Daoy (cell line): ENCODE measurements at regions not wholly inside any gene's neighbourhood (a gene's known extent, or its start where the extent isn't known, plus 50 kb on each side); places are given as distances from the start of the nearest gene placed in this dataset.
"Not testable (repeated sequence)": the region's sequence is repeated elsewhere in the genome, so short reads cannot be mapped to it uniquely, and the experiment has no call there.

Experiments
- DNase-seq: peaks from one replicate; pipeline ENCODE4 v3.0.0-alpha.2; 2015; ENCODE audit warnings: low read depth

DNA sequence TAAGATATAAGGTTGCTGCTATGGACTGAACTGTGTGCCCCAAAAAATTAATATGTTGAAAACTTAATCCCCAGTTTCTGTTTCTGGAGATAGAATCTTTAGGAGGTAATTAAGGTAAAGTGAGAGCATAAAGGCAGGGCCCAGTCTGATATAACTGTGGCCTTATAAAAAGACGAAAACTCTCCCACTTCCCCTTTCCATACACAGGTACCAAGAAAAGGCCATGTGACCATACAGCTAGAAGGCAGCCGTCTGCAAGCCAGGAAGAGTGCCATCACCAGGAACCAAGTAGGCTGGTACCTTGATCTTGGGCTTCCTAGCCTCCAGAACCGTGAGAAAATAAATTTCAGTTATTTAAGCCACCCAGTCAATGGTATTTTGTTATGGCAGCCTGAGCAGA is 550.3 kb downstream of the SMARCA1 start:
- no peak for DNase-seq

DNA sequence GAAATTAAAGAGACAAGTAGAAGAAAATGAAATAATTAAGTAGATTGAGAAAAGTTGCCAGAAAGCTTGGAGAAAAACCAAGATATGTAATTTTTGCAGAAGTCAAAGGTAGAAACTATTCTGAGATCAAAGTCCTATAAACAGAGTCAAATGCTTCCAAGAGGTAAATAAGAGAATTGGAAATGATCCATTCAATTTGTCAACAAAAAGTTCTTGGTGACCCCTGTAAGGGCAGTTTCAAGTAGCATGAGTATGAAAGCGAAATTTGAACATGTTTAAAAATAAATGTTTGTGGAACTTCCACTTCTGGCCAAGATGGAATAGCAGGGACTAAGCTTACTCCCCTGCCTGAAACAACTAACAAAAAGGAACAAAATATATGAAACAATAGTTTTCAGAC is 562.0 kb downstream of the SMARCA1 start:
- no peak for DNase-seq

DNA sequence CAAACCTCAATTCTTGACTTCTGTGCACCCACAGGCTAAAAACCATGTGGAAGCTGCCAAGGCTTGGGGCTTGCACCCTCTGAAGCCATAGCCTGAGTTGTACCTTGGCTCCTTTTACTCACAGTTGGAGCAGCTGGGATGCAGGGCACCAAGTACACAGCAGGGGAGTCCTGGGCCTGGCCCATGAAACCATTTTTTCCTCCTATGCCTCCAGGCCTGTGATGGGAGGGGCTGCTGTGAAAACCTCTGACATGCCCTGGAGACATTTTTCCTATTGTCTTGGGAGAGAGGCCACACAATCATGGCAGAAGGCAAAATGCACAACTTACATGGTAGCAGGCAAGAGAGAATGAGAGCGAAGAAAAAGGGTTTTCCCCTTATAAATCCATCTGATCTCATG is 568.6 kb downstream of the SMARCA1 start:
- DNase-seq = not testable (repeated sequence)

DNA sequence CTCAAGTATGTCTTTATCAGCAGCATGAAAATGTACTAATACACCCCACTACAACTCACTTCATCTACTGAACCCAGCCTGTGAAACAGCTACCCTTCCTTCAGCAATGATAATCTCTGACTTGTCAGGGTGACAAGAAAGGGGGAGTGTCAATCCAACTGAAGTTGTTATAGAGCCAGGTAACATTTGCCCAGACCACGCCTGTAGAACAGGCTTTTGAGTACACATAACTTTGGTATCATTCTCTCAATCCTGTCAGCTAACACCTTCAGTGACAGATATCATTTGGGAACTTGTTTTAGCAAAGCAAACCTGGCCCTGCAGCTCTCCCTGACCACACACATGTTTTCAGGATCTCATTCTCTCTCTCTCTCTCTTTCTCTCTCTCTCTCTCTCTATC is 592.2 kb downstream of the SMARCA1 start:
- DNase-seq = no peak

DNA sequence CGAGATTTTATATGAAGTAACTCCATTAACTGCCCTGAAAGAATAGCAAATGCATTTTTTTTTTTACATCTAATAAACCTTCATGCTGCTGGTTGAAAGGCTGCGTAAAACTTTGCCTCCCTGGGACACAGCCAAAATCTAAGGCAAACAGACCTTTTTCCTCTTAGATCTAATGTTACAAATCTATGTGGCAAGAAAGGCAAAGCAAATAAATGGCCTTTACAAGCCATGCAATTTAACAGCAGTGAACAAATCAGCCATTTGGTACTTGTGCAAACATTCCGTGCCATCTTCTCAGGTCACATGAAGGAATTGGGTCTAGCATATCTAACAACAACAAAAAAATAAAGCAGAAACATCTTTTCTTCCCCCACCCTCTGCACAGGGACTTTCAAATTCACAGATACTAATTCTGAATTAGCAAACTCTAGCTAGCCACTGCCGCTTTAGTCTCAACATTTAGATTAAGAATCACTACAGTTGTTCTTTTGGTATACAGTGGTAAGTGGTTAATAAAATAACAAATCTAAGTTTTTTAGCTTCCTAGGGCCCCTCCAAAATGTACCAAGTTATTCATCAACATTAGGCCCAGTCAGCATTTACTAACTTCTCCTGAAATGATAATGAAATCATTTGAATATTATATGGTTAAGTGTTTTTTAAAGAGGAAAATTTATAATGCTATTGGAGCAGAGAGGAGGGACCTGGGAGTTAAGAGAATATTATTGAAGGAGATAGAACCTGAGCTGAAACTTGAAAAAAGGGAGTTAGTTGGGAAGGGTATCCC is 593.8 kb downstream of the SMARCA1 start:
- DNase-seq = no peak

DNA sequence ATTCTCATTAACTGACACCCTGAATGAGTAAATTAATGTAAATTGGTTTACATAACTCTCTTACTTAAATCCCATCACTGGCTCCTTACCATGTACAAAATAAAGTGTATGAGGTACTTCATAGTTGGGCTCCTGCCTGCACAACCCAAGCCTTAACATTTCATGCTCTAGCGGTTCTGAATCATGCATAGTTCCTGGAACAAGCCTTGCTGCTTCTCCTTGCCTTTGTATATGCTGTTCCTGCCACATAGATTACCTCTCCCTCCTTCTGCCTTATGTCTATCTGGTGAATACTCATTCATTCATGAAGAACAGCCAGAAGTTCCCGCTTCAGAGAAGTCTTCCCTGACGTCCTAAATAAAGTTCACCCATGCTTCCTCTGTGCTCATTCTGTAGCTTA is 594.7 kb downstream of the SMARCA1 start:
- no peak for DNase-seq

DNA sequence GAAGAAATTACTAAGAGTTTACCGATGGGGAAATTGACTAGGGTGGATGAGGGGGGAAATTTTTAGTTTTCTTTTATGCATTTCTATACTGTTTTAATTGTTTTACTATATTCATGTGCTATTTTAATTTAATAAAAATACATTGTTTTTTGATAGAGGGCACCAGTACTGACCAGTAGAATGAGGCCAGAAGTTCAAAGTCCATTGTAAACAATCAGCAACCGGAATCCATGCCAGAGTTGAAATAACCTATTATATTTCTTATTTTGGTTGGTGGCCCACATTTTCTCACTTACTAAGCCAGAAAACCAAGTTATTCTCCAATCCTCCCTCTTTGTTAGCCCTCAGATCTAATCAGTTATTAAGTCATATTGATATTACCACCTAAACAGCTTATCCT is 595.9 kb downstream of the SMARCA1 start:
- no peak for DNase-seq

DNA sequence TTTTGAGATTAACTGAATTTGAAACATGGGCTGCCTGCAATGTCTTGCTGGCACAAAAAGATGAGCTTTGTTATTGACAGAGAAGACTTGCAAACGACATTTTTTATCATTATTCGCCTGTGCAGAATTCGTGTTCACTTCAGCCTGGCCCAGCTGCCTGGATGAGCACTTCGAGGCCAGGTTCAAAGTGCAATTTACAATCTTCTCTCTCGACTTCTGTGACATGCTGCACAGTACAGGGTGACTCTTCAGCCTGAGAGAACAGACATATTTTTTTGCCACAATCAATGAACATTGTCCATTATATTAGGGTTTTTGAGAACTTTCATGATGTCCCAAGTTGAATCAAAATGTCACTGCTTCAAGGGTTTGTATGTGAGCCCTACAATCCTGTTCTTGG is 616.5 kb downstream of the SMARCA1 start:
- DNase-seq = no peak

DNA sequence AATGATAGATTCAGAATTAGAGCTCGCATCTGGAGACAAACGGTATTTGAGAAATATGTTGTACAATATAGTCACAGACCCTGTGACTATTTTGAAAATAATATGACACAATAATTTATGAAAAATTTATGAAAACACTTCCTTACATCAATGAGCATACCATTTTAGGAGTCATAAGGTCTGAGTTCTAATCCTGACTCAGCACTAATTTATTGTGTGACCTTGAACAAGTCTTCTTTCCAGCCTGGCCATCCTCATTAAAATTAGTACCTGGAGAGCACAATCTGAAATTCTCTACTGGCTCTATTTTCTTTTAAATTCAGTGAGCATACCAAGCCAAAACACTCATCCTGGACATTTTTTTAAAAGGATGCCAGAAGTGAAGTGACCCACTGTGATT is 622.3 kb downstream of the SMARCA1 start:
- no peak for DNase-seq

DNA sequence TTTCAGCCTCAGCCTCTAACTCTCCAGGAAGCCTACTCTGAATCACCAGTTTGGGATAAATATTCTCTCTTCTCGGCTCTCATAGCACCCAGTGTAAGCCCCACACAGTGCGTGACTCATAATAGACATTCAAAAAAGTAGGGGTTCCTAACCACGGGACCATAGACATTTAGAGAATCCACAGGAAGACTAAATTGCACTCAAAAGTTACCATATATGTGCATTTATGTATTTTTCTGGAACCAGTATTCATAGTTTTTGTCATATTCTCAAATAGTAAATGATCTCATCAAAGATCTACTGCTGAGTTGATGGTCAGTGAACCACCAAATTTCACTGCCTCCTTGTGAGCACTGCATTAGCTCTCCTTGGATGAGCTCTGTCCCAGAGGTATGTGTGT is 625.7 kb downstream of the SMARCA1 start:
- no peak for DNase-seq

DNA sequence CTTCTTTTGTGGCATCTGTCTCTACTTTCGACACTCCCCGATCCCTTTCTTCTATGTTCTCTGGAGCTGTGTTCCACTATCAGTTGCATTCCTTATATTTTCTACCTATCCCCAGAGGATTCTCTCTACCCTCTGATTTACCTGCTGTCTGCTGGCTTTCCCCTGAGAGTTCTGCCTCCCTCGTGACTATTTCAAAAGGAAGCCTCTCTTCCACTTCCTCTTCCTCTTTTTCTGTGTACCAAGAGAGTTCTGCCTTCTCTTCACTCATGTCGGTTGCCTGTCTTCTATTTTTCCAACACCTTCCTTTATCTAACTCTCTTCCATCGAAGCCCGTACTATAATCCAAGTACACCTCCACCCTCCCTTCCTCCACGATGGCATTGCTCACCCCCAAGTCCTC is 631.7 kb downstream of the SMARCA1 start:
- DNase-seq = no peak

DNA sequence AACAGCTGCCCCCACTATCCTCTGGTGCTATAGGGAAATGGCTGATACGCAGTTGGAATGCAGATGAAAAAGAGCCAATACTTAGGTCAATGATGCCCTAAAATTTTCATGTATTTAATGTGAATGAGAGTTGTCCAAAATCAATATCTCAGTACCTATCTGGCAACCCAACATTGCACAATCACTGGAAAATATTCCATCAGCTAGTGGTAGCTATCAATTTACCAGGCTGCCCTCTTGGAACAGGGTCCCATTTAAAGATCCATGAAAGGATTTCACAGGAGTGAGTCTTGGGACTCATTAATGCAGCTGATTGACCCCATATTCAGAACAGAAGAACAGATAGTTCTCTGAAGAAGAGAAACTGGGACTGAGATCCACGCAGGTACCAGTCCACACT is 638.9 kb downstream of the SMARCA1 start:
- DNase-seq = no peak

DNA sequence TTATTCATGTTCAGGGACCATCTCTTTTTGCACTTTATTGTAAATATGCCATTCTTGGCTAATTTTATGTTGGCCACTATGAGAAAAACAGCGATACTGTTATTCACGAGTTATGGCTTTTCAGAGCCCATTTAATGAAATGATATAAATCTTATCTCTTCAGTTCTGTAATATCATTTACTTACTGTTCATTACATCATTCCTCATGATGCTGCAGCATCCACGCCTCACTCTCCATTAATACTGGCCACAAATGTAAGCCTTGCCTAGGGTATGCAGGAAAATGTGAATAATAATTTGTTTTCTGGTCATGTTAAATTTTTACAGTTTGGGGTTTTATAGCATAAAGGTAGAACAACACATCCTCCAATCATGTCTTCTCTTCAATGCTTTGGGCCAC is 639.6 kb downstream of the SMARCA1 start:
- no peak for DNase-seq

DNA sequence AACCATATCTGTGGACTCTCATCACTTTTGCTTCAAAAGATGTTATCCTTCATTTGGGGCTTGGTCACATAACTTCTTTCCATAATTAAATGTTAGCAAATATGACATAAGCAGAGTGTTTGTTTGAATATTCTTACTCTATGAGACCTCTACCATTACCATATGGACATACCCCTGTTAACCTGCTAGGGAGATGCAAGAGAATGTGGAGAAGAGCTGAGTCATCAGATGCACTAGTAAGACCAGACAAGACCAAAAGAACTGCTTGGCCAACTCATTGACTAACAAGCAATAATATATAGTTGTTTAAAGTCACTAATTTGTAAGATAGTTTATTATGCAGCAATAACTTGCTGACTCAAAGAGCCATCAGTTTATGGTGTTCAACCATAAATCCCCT is 652.9 kb downstream of the SMARCA1 start:
- no peak for DNase-seq

DNA sequence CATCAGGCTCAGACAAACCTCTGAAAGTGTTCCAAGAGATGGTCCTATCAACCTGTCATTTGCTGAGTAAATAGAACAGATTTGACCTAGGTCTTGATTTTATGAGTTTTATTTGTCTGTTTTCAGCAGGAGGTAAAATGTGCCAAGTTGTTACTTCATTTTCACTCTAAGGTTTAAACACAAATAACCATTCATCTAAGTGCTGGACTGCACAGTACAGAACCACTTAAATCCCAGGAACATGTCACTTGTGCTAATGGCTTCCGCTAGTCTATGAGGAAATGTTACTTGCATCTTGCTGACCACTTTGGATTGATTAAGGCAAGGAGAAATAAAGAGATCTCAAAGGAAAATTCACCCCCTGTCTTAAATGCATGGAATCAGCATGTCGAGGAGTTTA is 660.7 kb downstream of the SMARCA1 start:
- DNase-seq = no peak

DNA sequence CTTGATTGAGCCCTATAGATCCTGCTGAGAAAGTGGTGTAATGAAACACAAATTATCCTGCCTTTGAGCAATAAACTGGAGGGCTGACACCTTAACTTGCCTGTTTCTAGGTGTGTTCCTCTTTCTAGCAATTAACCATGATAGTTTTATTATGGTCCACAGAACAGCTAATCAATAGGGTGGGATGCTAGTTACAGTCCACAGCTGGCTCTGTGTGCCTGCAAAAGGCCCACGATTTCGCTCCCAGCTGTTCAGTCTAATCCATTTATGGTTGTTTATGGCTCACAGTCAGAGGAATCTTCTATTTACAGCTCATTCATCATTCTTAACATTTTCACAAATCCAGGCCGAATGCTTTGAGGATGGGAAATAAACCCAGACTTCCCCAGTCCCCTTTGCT is 674.9 kb downstream of the SMARCA1 start:
- DNase-seq = no peak

DNA sequence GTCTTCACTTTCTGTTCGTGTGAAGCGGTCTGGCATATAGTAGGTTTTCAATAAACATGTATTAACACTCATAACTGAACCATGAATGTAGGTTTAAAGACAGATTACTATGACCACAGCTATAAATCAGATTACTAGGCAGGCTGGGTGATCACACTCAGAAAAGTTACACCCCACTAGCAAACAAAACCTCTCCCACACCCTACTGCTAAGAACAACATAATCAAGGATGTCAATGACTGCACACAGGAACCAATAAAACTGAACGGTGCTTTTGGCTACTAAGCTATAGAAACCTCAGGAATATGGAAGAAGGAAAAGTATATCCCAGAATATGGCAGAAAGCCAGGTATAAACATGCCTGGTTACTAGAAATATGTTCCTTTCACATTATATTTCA is 676.9 kb downstream of the SMARCA1 start:
- DNase-seq = no peak

DNA sequence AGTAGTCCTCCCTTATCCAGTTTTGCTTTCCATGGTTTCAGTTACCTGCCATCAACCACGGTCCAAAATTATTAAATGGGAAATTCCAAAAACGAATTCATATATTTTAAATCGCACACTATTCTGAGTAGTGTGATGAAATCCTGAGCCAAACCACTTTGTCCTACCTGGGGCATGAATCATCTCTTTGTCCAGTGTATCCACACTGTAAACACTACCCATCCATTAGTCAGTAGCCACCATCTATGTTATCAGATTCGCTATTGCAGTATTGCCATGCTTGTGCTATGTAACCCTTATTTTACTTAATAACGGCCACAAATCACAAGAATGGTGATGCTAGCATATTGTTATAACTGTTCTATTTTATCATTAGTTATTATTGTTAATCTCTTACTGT is 704.6 kb downstream of the SMARCA1 start:
- DNase-seq = no peak

DNA sequence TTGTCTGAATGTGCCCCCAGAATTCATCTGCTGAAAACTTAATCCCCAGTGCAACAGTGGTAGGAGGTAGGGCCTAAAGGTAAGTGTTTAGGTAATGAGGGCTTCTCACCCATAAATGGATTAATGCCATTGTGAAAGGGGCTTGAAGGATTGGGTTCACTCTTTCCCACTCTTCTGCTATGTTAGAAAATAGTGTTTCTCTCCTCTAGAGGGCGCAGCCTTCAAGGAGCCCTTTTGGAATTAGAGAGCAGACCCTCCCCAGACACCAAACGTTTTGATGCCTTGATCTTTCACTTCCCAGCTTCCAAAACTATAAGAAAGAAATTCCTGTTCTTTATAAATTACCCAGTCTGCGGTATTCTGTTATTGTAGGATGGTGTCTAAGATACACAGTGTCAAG is 706.4 kb downstream of the SMARCA1 start:
- DNase-seq = no peak

DNA sequence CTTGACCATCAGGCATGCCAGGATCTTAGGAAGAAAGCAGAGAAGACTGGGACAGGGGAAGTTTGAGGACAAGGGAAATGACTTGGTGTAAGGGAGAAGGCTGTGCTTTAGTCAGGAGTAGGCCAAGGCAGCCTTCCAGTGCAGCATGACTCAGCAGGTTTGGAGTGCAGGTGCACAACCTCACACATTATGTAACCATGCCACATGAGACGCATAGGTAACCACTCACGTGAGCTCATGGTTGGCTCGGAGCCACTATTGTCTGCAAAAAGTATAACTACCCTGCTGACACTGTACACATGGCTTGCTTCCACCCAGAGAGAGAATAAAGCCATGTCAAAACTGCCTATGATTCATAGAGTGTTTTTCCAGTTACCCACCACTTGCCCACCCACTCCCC is 715.9 kb downstream of the SMARCA1 start:
- no peak for DNase-seq

DNA sequence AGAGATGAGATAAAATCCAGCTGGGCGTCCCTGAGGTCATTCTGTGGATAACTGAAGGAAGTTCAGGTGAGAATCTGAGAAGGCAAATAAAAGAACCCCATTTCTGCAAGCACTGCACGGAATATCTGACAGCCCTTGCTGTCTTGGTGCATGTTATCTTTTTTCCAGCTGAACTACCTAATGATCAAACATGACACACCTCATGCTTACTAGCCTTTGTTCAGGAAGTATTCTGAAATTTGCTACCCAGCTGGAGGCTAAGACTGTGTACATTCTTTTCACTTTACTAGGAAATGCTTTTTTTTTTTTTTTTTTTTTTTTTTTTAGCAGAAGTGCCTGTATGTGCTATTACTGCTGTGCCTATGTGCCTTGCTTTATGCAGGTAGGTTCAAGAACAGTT is 718.1 kb downstream of the SMARCA1 start:
- DNase-seq = no peak

DNA sequence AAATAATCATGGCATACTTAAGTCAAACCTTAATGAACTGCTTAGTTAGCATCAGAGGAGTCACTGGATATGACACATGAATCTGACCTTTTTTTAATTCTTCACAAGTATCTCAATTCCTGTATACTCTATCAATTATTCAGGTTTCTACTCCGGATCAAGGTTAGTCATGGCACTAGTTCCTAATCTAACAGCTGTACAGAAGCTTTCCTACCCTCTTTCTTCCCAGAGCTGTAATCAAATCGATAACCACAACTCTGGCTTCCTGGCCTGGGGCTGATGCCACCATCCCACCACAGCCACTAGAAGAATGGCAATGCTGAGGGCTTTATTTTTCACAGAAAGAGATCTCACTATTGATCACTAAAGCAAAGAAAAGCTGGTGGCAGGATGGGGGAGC is 718.5 kb downstream of the SMARCA1 start:
- no peak for DNase-seq

DNA sequence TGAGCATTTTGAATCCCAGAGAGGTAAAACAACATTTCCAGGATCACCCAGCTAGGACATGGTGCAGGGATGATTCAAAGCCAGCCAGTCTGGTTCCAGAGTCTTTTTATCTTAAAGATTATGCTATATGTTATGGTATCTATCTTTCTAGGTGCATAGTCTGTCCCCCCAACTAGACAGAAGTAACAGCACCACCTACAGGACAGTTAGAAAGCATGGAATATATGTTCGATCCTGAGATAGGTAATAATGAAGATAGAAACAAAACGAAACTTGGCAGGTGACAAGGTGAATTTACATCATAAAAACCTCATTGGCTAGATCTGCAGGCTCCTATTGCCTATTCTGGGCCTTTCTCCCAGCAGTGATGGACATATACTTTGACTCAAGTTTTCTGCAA is 723.2 kb downstream of the SMARCA1 start:
- no peak for DNase-seq

DNA sequence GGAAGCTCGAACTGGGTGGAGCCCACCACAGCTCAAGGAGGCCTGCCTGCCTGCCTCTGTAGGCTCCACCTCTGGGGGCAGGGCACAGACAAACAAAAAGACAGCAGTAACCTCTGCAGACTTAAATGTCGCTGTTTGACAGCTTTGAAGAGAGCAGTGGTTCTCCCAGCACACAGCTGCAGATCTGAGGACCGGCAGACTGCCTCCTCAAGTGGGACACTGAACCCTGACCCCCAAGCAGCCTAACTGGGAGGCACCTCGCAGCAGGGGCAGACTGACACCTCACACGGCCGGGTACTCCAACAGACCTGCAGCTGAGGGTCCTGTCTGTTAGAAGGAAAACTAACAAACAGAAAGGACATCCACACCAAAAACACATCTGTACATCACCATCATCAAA is 730.9 kb upstream of the ACTRT1 start:
- DNase-seq = not testable (repeated sequence)
